HG03108 (cell line): ENCODE measurements at regions not wholly inside any gene's neighbourhood (a gene's known extent, or its start where the extent isn't known, plus 50 kb on each side); places are given as distances from the start of the nearest gene placed in this dataset.

Source experiments
- ATAC-seq: cut with Tn5 transposase; IDR thresholded peaks from one replicate; pipeline ENCODE4 v1.9.1; 2021; ENCODE audit warnings: moderate library complexity; ENCODE audit not compliant: unreplicated experiment

DNA sequence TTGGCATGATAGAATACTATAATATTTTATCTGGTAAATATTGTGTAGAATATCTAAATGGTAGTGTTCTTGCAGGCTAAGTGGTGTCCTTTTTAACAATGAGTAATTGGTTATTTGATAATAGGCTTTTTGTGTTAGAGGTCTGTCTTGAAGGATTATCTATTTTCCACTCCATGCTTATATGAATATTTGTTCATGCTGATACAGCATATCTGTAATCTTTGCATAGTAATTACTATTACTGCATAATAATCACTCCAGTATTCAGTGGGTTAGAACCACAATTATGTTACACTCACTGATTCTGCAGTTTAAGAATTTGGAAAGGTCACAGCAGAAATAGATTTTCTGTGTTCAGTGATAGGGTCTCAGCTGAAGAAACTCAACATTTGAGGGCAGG is 1229.9 kb downstream of the MAT2B start:
- no peak for ATAC-seq

DNA sequence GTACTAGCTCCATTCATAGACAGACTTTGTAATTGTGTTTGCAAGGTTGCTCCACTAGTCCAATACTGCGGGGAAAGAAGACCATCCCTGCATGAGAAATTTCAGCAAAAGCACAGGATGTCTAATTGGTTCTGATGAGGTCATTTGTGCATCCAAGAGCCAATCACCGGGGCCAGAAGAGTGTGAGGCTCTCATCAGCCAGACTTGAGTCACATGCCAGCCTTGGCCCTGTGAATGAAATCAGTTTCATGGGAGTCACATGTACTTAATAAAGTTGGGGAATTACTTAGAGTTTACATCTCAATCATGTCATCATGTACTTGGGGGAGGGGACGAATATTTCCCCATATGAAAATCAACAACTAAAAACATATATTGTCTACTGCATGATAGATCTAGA is 1236.0 kb downstream of the MAT2B start:
- no peak for ATAC-seq

DNA sequence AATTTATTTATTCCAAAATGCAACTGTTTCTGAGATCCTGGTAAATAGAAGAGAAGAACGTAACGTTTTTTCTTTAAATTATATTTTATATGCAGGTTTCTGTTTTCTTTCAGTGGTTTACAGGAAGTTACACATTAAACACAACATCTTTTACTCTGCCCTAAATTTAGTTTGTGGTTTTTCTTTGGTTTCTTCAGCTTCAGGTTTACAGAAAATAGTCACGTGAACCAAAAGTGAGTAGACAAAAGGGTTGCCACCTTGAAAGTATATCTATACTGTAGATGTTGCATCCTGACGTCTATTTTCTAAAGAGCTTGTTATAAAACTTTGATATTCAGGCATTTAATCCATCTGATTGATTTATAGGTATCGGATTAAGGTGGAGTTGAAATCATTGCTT is 1236.6 kb downstream of the MAT2B start:
- ATAC-seq = peak; percentile 92

DNA sequence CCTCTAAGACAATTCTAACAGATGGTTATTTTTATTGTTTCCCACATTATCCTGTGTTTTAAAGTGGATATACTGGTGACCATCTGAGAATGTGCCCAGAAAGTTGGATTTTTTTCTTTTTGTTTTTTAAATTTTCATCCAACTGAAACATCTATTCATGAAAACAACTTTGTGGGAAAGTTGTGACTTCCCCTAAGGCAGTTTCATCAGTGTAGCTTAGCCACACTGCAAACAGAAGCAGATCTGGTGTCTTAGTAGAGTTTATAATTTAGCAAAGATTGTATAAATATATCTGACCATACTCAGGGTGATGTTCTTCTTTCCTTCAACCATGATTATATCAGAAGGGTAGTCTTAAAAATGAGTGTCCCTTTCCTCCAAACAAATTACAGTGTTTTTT is 1241.3 kb downstream of the MAT2B start:
- ATAC-seq = peak; percentile 24

DNA sequence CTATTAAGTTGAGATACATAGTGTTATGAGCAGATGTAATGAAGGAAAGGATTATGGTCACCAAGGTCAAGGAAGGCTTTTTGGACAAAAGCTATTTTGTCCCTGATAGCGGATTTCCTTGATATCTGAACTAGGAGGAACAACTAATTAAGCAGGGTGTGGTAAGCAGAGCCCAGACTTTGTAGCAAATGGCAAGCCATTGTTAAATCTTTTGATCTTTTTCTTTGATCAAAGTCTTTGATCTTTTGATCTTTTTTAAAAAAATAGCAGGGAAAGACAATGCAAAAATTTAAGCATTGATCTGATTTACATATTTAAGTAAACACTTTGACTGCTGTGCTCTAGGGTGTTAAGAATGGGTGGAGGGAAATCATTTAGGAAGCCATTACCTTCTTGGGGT is 1242.0 kb downstream of the MAT2B start:
- no peak for ATAC-seq

DNA sequence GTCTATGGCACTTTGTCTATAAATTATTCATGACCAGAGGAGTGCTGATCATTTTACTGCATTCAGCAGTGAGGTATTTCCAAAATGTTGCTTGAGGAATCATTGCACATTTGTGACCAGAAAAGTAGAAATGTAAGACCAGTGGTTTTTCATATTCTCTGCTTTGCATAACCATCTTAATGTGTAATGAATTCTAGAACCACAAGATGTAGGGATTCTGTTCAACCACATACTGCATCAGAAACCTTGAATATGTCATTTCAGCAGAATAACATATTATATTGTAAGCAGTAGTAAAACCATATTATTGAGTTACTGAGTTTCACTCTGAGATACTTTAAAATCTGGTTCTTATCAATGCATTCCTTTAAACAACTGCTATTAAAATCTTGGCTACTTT is 1243.4 kb downstream of the MAT2B start:
- peak; percentile 90 for ATAC-seq

DNA sequence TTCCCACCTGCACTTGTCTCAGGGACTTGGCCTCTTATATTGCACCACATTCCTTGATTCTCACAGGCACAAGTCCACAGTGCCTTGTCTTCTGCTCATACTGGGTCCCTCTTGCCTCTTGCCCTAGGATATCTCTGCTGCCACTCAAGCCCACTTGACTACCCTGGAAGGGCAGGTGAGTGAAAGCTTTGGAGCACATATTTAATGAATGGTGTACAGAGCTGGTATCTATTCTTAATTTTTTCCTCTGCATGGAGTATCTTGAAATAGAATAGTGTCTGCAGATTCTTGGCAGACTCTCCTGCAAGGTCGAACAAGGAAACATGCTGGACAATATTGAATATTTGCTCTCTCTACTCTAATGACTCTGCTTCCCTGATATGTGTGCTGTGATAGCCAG is 1248.0 kb downstream of the MAT2B start:
- no peak for ATAC-seq

DNA sequence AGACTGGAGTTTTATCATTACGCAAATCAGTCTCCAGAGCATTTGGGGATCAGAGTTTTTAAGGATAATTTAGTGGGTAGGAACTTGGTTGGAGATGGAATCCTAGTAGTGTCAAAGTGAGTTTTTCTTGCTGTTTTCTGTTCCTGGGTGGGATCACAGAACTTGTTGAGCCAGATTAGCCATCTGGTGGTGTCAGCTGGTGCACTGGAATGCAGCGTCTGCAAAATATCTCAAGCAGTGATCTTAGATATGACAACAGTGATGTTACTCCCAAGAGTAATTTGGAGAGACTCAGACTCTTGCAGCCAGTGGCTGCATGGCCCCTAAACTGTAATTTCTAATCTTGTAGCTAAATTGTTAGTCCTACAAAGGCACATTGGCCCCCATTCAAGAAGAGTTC is 1257.8 kb downstream of the MAT2B start:
- ATAC-seq = no peak

DNA sequence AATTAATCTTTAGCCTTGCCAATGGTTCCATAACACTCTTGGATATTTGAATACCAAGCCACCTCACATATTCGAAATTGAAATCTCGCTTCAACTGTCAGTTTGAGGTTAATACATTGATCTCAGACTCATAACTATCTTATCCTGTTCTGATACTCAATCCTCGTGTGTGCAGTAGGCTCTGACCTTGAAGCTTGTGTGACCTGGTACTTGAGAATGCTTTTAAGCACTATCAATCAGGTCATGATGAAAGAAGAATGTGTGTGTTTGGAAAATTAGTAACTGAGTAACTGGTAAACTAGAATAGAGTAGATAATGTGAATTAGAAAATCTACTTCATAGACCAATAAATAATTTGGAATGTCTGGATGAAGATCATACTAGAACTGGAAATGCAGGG is 1266.7 kb downstream of the MAT2B start:
- no peak for ATAC-seq

DNA sequence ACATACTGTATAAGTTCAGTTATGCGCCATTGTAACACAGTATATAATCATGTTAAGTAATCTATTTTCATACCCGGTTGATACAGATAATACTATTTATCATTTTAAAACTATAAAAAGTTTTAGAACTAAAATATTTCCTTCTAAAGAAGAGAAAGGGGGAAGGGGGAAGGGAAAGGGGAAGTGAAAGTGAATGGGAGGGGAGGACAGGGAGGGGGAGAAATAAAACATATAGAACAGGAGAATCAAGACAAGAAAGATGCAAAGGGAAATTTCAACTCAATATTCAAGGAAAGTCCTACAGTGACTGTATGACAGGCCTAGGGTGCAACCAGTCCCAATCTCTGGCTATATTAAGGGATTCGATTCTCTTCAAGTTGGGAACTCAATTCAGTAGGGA is 1278.8 kb downstream of the MAT2B start:
- no peak for ATAC-seq

DNA sequence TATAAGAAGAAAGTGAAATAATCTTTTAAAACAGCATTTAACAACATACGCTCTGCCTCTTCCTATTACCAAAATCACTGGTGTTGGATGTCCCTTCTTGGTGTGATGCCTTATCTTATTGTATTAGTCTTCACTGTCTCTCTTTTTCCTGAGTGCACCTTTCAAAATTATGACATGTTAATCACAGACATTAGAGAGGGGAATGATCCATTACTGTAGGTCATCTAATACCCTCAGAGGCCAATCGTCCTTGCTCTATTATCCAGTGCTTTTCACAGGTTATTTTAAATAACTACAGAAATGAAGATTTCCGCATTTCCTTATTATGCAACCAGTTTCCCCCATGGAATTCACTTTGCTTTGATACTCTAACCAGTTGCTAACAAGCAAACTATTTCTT is 1292.7 kb downstream of the MAT2B start:
- ATAC-seq = no peak

DNA sequence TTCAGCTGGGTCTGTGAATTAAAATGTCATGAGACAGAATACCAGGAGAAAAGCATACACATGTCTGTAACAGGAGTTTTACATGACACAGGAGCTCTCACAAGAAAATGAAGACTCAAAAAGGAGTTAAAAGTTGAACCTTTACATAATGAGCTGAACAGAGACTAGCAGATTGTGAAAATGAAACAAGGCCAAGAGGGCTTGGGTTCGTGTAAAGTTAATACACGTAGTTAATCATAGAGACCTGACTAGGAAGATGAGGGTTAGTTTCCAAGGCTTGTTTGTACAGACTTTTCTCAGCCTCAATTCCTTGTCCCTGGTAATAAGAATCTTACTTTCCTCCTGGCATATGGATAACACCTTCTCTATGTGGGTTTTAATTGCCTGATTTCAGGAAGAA is 1294.0 kb downstream of the MAT2B start:
- ATAC-seq = no peak

DNA sequence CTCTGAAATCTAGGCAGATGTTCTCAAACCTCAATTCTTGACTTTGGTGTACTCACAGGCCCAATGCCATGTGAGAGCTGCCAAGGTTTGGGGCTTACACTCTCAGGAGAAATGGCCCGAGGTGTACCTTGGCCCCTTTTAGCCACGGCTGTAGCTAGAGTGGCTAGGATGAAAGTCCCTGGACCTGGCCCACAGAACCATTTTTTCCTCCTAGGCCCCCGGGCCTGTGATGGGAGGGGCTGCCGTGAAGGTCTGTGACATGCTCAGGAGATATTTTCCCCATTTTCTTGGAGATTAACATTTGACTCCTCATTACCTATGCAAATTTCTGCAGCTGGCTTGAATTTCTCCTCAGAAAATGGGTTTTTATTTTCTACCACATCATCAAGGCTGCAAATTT is 1296.5 kb downstream of the MAT2B start:
- ATAC-seq = no peak

DNA sequence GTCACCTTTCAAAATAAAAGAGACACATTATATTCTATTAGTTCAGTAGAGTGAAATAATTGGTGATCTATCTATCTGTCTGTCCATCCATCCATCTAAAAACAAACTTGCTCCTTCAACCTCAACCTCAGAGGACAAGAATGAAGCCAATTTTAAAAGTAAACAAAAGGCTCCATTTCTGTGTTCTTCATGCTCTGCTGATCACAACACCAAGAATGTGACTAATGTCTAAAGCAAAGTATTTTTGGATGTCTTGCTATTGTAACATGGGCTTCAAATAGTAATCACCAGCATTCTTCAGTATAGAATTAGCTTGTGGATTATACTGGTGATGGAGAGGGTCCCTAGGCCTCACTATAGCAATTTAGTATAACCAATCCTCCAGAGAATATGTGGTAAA is 1304.4 kb downstream of the MAT2B start:
- no peak for ATAC-seq

DNA sequence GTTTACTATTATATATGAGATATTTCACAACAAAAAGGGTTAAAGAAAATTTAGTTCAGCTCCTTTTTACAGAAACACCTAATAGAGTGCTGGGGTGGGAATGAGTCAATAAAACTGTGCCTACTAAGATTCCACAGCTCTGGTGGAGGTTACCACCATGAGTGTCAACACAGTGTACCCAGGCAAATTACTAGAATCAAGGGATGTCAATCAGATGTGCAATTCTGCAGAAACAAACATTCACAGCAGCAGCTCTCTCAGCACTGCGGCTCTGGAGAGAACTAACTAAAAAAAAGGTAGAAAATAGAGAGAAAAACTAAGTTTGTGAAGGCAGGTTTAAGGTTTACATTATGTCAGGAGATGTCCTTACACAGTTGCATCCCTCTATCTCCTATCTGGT is 1313.0 kb downstream of the MAT2B start:
- ATAC-seq = no peak

DNA sequence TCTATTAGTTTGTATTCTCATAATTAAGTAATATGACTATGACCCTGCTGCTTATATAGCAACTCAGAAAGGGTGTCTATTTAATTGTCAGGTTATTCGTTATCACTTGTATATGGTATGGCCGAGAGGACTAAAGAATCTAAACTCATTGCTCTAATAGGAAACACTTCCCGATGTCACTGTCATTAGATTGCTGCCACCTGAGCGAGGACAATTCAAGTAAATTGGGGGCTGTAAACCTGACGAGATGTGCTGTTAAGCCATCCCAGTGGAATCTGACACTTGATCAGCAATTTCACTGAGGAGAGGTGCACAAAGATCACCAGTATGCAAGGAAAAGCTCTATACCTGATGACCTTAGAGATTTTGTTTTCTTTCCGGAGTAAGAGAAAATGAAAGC is 1319.3 kb downstream of the MAT2B start:
- ATAC-seq = no peak

DNA sequence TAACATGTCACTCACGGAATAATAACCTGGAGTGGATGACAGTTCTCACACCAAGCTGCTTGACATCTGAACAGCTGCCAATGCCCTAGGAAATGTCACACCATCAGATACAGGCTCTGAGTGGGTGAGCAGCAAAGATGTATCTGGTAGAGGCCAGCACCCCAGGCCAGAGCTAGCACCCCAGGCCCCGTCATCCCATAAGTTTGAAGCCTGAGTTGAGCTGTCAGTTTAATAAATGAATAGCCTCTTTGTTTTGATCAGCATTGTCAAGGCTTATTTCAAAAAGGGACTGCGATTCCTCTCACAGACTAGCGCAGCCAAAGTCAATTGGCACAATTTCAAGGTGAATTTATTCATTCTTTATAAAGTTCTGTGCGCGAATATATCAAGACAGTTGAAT is 1327.1 kb downstream of the MAT2B start:
- no peak for ATAC-seq

DNA sequence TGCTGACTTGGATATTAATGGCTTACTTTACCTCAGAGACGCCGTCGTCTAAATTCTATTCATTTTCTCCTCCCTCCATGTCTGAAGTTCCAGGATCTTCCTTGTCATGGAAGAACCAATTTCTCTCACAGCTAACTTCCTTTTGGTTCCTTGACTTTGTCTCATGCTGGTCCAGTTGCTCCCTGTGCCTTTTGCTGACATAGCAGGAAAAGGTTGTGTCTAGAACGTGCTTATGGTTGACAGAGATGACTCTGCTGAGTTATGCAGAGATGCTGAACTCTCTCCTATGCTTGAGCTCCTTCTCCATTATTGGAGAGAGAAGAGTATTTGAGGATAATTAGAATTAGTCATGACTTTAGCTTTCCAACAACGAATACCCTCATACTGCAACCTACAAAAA is 1338.9 kb downstream of the MAT2B start:
- no peak for ATAC-seq

DNA sequence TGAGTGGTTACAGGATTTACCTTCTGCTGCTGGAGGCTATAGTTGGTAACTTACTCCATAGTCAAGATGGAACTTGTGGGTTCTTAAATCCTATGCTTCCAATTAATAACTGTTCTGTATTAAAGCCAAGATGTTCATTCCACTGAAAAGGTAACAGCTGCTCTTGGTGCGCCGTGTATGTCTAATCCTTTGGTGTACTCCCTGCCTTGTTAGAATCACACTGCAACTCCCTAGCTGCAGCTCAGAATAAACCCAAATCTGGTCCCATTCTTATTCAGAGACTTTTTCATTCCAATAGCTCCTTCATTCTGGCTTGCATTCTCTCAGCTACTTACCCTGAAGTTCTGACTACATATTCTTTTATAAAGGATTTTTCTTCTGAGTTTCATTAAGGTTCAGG is 1355.5 kb downstream of the MAT2B start:
- ATAC-seq = no peak

DNA sequence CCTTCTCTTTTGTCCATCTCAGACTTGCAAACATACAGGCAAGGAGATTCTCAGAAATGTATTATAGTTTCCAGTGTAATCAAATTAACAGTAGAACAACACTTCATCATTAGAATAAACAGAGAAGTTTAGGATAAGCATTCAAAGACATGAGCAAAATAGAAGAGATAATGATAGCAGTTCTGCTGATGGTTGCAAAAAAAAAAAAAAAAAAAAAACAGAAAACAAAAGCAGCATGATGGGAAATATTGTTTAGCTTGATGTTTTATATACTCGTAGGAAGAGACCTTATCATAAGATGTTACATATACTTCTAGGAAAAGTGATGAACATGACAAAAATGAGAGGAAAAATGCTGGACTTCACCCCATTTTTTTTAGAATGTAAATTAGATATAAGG is 1356.2 kb downstream of the MAT2B start:
- no peak for ATAC-seq

DNA sequence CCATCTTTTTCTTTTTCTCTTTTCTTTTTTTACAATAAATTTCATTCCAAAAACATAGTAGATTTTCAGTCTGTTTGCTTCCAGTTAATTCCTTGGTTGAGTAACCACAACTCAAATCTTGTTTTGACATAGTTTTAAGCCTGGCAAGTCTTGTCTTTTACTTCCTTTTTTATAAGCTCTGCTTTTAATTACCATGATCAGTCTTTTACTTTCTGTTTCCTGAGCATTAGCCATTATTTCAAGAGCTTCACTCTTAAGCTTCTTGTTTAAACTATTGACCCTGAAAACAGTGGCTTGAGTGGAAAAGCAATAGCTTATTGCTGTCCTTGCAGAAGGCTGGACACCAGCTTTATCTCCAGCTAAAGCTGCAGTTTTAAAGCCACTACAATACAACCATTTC is 1363.3 kb downstream of the MAT2B start:
- peak; percentile 62 for ATAC-seq

DNA sequence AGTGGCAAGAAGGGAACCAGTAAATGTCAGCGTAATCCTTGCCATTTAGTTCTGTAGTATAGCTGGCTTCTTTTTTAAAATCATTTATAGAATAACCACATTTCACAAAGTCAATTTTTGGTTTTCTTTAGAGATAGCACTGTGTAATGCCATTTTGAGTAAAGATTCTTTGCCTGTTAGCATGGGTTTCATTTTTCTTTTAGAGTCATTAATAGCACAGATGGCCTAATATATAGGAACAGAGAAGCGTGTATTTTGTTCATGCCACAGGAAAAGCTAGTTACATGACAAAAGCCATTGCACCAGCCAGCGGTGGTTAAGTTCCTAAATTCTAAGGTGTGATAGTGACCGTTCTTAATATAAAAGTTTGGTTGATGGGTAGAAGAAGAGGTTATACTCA is 1363.9 kb downstream of the MAT2B start:
- ATAC-seq = no peak

DNA sequence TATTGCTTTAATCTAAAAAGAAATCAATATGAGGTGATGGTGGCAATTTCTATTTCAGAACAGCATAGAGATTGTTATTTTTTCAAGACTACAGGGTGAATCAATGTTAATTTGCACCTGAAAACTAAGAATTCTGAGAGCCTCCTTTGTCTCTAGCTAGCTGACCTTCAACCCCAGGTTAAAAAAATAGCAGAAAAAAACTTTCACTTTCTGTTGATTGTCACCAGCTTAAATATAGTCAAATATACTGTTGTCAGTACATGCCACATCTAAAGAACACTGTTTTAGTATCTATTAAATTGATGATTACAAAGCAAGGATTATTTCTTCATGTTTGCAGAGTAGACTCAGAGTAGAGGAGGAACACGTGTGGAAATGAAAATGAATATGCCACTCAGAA is 1371.4 kb downstream of the MAT2B start:
- no peak for ATAC-seq

DNA sequence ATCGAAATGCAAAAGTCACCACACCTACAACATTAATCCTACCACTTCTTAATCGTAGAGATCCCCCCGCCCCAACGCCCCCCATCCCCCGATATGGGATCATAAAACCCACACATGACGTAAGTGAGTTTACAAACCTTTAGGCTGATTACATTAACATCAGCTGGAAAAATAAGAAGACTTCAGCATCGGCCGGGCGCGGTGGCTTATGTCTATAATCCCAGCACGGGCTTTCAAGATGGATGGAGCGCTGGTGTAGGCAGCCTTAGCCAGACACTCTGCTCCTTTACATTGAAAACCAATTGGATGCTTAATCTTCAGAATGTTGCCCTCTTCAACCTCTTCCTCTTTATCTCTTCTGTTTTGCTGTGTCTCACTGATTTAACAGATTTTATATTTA is 1376.0 kb downstream of the MAT2B start:
- no peak for ATAC-seq
